ENCODE measurements at regions not wholly inside any gene's neighbourhood (a gene's known extent, or its start where the extent isn't known, plus 50 kb on each side); places are given as distances from the start of the nearest gene placed in this dataset.
"Not testable (repeated sequence)": the region's sequence is repeated elsewhere in the genome, so short reads cannot be mapped to it uniquely, and the experiment has no call there.

GRCh38 chr2:234166531-234166930 is 116.0 kb downstream of the SPP2 start:
- DNase-seq (ENCODE audit: extremely low read depth, low read depth): no peak

GRCh38 chr2:234165421-234165820 is 114.9 kb downstream of the SPP2 start:
- DNase-seq (ENCODE audit: extremely low read depth, low read depth): no peak

- DNase-seq (ENCODE audit: extremely low read depth, low read depth): no peak
These were observed 114.3 kb downstream of the SPP2 start for GRCh38 chr2:234164493-234165413.

- no peak for DNase-seq (ENCODE audit: extremely low read depth, low read depth)
These were observed 113.1 kb downstream of the SPP2 start for GRCh38 chr2:234163510-234164045.

- no peak for DNase-seq (ENCODE audit: extremely low read depth, low read depth)
These were observed 112.4 kb downstream of the SPP2 start for GRCh38 chr2:234162861-234163260.

- DNase-seq (ENCODE audit: extremely low read depth, low read depth): no peak
These were observed 111.4 kb downstream of the SPP2 start for GRCh38 chr2:234161932-234162331.

GRCh38 chr2:234158812-234159211 is 108.3 kb downstream of the SPP2 start:
- DNase-seq (ENCODE audit: extremely low read depth, low read depth): no peak

GRCh38 chr2:234157817-234158588 is 107.5 kb downstream of the SPP2 start:
- DNase-seq (ENCODE audit: extremely low read depth, low read depth): no peak

GRCh38 chr2:234156326-234156725 is 105.8 kb downstream of the SPP2 start:
- no peak for DNase-seq (ENCODE audit: extremely low read depth, low read depth)

GRCh38 chr2:234152835-234153234 is 102.3 kb downstream of the SPP2 start:
- not testable (repeated sequence) for DNase-seq (ENCODE audit: extremely low read depth, low read depth)

GRCh38 chr2:234147335-234147861 is 96.9 kb downstream of the SPP2 start:
- no peak for DNase-seq (ENCODE audit: extremely low read depth, low read depth)

- no peak for DNase-seq (ENCODE audit: extremely low read depth, low read depth)
These were observed 95.8 kb downstream of the SPP2 start for GRCh38 chr2:234146087-234146826.

GRCh38 chr2:234145511-234145910 is 95.0 kb downstream of the SPP2 start:
- DNase-seq (ENCODE audit: extremely low read depth, low read depth): no peak

GRCh38 chr2:234145057-234145456 is 94.6 kb downstream of the SPP2 start:
- no peak for DNase-seq (ENCODE audit: extremely low read depth, low read depth)

GRCh38 chr2:234143896-234144295 is 93.4 kb downstream of the SPP2 start:
- DNase-seq (ENCODE audit: extremely low read depth, low read depth): no peak

GRCh38 chr2:234142530-234142929 is 92.0 kb downstream of the SPP2 start:
- no peak for DNase-seq (ENCODE audit: extremely low read depth, low read depth)

- no peak for DNase-seq (ENCODE audit: extremely low read depth, low read depth)
These were observed 89.3 kb downstream of the SPP2 start for GRCh38 chr2:234139755-234140154.

- DNase-seq (ENCODE audit: extremely low read depth, low read depth): no peak
These were observed 88.3 kb downstream of the SPP2 start for GRCh38 chr2:234138836-234139235.

- no peak for DNase-seq (ENCODE audit: extremely low read depth, low read depth)
These were observed 87.0 kb downstream of the SPP2 start for GRCh38 chr2:234137400-234138014.

GRCh38 chr2:234136461-234136860 is 86.0 kb downstream of the SPP2 start:
- no peak for DNase-seq (ENCODE audit: extremely low read depth, low read depth)
